Tibial nerve (tissue), 4 donors: ENCODE measurements at regions not wholly inside any gene's neighbourhood (a gene's known extent, or its start where the extent isn't known, plus 50 kb on each side); places are given as distances from the start of the nearest gene placed in this dataset.

ENCODE experiments used
- DNase-seq, 2 donors: peaks; one replicate each; pipeline ENCODE4 v3.0.0-alpha.2; 2019; ENCODE audit warnings: low spot score in 2 of 2
- H3K27ac ChIP-seq, 4 donors: fragments of 200-600 bp; sonication (generic) in 3 of 4; one replicate each; pipeline ENCODE4 v1.5.1; 2017 to 2019; ENCODE audit warnings: mild to moderate bottlenecking in 1 of 4
- H3K27me3 ChIP-seq, 2 donors: fragments of 200-600 bp; sonication (generic) in 1 of 2; one replicate each; pipeline versions ENCODE4 v1.5.1 to v1.6.0; 2017 to 2019
- H3K36me3 ChIP-seq, 3 donors: fragments of 200-600 bp; sonication (generic); one replicate each; pipeline ENCODE4 v1.5.1; 2018 to 2019
- H3K4me1 ChIP-seq, 4 donors: fragments of 200-600 bp; sonication (generic) in 3 of 4; one replicate each; pipeline ENCODE4 v1.5.1; 2017 to 2019
- H3K4me3 ChIP-seq, 4 donors: fragments of 200-600 bp; sonication (generic) in 3 of 4; one replicate each; pipeline ENCODE4 v1.5.1; 2017 to 2019; ENCODE audit warnings: mild to moderate bottlenecking in 1 of 4, moderate library complexity in 1 of 4
- H3K9me3 ChIP-seq, 4 donors: fragments of 200-600 bp; sonication (generic) in 3 of 4; one replicate each; pipeline ENCODE4 v1.5.1; 2017 to 2019
- CTCF ChIP-seq, 5 experiments: fragments of 200-600 bp in 3 of 5; fragments of 450-650 bp in 2 of 5; sonication (generic) in 3 of 5; IDR thresholded peaks; one replicate each; pipeline ENCODE4 v1.5.1; 2016 to 2019; ENCODE audit warnings: antibody characterized with exemption in 5 of 5, mild to moderate bottlenecking in 3 of 5, moderate library complexity in 2 of 5
- EP300 ChIP-seq, 2 donors: sonication (generic); formaldehyde crosslinking; IDR thresholded peaks; one replicate each; pipeline ENCODE4 v1.6.1; 2017; ENCODE audit warnings: antibody characterized with exemption in 2 of 2, mild to moderate bottlenecking in 1 of 2
- POLR2A ChIP-seq, 2 donors: fragments of 450-650 bp; IDR thresholded peaks; one replicate each; pipeline ENCODE4 v1.6.1; 2017; ENCODE audit warnings: antibody characterized with exemption in 2 of 2, mild to moderate bottlenecking in 2 of 2, moderate library complexity in 2 of 2
- WGBS, 2 donors: methylation state at CpG; one replicate each; pipeline ENCODE4 v1.1.5; 2018; 5-methylcytosine and 5-hydroxymethylcytosine counted together

GRCh38 chr9:81480828-81481604 is 208.3 kb downstream of the TLE1 start:
- DNase-seq, result no peak
- no peaks in the 10 kb centered on the region for H3K27me3 ChIP-seq
- peaks cover 0 to 4% (median 0%) of the 10 kb centered on the region in 4 donors for H3K9me3 ChIP-seq
- no peaks in the 10 kb centered on the region for H3K36me3 ChIP-seq
- H3K4me1 ChIP-seq, result no peaks in the 10 kb centered on the region
- TF ChIP-seq EP300 (IDR thresholded peaks at IDR 0.05) (no peak), POLR2A (IDR thresholded peaks at IDR 0.05) (no peak), CTCF (IDR thresholded peaks at IDR 0.05) (no peak)
- H3K27ac ChIP-seq, result no peak overlapping the region
- 85% methylated on average over 6 of the region's 6 CpGs for WGBS, 2 donors
- H3K4me3 ChIP-seq, result no peak overlapping the region

DNA sequence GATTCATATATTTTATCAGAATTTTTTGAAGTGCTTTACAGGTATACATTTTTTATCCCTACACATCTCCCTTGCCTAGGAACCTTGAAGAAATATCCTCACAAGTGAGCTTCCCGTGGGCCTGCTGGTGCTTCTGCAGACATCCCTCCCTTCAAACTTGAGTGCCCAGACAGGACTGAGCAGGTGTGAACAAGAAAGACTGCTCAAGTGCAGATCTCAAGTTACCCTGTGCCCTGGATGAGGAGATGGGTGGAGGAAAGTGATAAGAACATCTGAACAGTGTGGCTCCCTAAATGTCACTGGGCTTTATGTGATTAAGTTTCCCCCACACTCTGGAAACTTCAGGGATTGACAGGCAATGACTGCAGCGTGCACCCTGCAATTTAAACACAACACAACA is 209.8 kb downstream of the TLE1 start:
- H3K4me3 ChIP-seq, result no peak overlapping the region
- no peaks in the 10 kb centered on the region for H3K36me3 ChIP-seq
- H3K27me3 ChIP-seq, result no peaks in the 10 kb centered on the region
- 73 to 75% methylated on average over 2 of the region's 2 CpGs for WGBS, 2 donors
- TF ChIP-seq CTCF (IDR thresholded peaks at IDR 0.05) (no peak), EP300 (IDR thresholded peaks at IDR 0.05) (no peak), POLR2A (IDR thresholded peaks at IDR 0.05) (no peak)
- H3K27ac ChIP-seq, result no peak overlapping the region
- no peaks in the 10 kb centered on the region for H3K9me3 ChIP-seq
- no peaks in the 10 kb centered on the region for H3K4me1 ChIP-seq
- DNase-seq, result no peak

GRCh38 chr9:81477669-81478068 is 211.7 kb downstream of the TLE1 start:
- H3K4me3 ChIP-seq, result no peak overlapping the region
- H3K9me3 ChIP-seq, result no peaks in the 10 kb centered on the region
- no peak for DNase-seq
- H3K27me3 ChIP-seq, result no peaks in the 10 kb centered on the region
- no peak for TF ChIP-seq CTCF (IDR thresholded peaks at IDR 0.05)
- no peak for TF ChIP-seq EP300 (IDR thresholded peaks at IDR 0.05)
- TF ChIP-seq POLR2A (IDR thresholded peaks at IDR 0.05), result no peak
- H3K4me1 ChIP-seq, result no peaks in the 10 kb centered on the region
- H3K27ac ChIP-seq, result no peak overlapping the region
- 74 to 85% methylated on average over 2 of the region's 2 CpGs for WGBS, 2 donors
- H3K36me3 ChIP-seq, result no peaks in the 10 kb centered on the region

GRCh38 chr9:81476813-81477490 is 212.4 kb downstream of the TLE1 start:
- Histone ChIP-seq H3K27me3 (no peaks in the 10 kb centered on the region), H3K9me3 (no peaks in the 10 kb centered on the region), H3K27ac (no peak overlapping the region), H3K4me1 (no peaks in the 10 kb centered on the region), H3K36me3 (no peaks in the 10 kb centered on the region), H3K4me3 (no peak overlapping the region)
- WGBS, 2 donors, result 94 to 95% methylated on average over 6 of the region's 6 CpGs
- TF ChIP-seq EP300 (IDR thresholded peaks at IDR 0.05), result no peak
- no peak for TF ChIP-seq POLR2A (IDR thresholded peaks at IDR 0.05)
- TF ChIP-seq CTCF (IDR thresholded peaks at IDR 0.05), result no peak
- no peak for DNase-seq

GRCh38 chr9:81474792-81475191 is 214.6 kb downstream of the TLE1 start:
- TF ChIP-seq CTCF (IDR thresholded peaks at IDR 0.05), result no peak
- no peak for TF ChIP-seq EP300 (IDR thresholded peaks at IDR 0.05)
- no peak for TF ChIP-seq POLR2A (IDR thresholded peaks at IDR 0.05)
- WGBS, 2 donors, result 93 to 96% methylated on average over 5 of the region's 5 CpGs
- H3K27ac ChIP-seq, result no peak overlapping the region
- H3K36me3 ChIP-seq, result no peaks in the 10 kb centered on the region
- no peak for DNase-seq
- no peaks in the 10 kb centered on the region for H3K27me3 ChIP-seq
- no peaks in the 10 kb centered on the region for H3K9me3 ChIP-seq
- H3K4me1 ChIP-seq, result no peaks in the 10 kb centered on the region
- H3K4me3 ChIP-seq, result no peak overlapping the region
